Choroid plexus epithelial cell (primary cell): ENCODE measurements at regions not wholly inside any gene's neighbourhood (a gene's known extent, or its start where the extent isn't known, plus 50 kb on each side); places are given as distances from the start of the nearest gene placed in this dataset.
A peak's percentile ranks its signal among the peaks of the same experiment; 100 is the strongest.

ENCODE experiments used
- DNase-seq: peaks from one replicate; pipeline ENCODE4 v3.0.0-alpha.2; 2010; ENCODE audit warnings: low read depth
- H3K4me3 ChIP-seq: 2 replicates; pipeline ENCODE4 v1.5.1; 2011; ENCODE audit warnings: low read depth, mild to moderate bottlenecking, control low read depth, low read length, moderate library complexity
- TF ChIP-seq, protein P1 (sequence below): conservative IDR thresholded peaks from 2 replicates; pipeline ENCODE4 v1.5.1; 2011; ENCODE audit warnings: low read depth, mild to moderate bottlenecking, control low read depth, inconsistent platforms, low read length, moderate library complexity

DNA sequence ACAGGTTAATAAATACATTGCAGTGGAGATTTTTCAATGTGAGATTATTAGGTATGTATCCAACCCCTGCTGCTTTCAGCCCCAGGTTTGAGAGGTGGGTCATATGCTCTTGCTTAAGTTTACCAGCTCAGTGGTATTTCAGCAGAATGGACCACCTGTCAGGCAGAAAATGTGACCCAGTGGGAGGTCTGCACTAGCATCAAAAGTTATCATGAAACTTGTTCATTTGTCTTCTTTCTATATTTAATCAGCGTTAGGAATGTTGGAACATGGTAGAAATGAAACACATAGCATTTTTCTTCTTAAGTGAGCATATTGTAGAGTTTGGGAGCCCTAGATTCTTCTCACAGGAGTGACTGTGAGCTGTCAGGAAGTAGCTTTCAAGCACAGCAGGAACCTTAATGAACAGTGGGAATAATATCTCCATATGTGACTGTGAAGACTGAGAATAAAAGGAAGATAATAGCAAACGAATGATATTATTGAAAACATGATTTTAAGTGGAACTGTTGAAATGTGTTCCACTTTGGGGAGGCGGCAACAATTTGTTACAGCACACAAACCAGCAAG, 596.9 kb upstream of the CDH6 start:
- no peak overlapping the region for H3K4me3 ChIP-seq
- TF ChIP-seq, protein P1, sequence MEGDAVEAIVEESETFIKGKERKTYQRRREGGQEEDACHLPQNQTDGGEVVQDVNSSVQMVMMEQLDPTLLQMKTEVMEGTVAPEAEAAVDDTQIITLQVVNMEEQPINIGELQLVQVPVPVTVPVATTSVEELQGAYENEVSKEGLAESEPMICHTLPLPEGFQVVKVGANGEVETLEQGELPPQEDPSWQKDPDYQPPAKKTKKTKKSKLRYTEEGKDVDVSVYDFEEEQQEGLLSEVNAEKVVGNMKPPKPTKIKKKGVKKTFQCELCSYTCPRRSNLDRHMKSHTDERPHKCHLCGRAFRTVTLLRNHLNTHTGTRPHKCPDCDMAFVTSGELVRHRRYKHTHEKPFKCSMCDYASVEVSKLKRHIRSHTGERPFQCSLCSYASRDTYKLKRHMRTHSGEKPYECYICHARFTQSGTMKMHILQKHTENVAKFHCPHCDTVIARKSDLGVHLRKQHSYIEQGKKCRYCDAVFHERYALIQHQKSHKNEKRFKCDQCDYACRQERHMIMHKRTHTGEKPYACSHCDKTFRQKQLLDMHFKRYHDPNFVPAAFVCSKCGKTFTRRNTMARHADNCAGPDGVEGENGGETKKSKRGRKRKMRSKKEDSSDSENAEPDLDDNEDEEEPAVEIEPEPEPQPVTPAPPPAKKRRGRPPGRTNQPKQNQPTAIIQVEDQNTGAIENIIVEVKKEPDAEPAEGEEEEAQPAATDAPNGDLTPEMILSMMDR: no peak
- DNase-seq: peak; percentile 30

GRCh38 chr5:30594331-30594730, 599.2 kb upstream of the CDH6 start:
- no peak for DNase-seq
- TF ChIP-seq, protein P1: no peak
- H3K4me3 ChIP-seq: no peak overlapping the region

DNA sequence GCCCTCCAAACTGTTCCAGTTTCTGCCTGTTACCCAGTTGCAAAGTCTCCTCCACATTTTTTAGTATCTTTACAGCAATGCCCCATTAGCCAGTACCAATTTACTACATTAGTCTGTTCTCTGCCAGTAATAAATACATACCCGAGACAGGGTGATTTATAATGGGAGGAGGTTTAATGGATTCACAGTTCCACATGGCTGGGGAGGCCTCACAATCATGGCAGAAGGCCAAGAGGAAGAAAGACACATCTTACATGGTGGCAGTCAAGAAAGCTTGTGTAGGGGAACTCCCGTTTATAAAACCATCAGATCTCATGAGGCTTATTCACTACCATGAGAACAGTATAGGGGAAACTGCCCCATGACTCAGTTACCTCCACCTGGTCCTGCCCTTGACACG, 600.7 kb upstream of the CDH6 start:
- no peak for DNase-seq
- no peak overlapping the region for H3K4me3 ChIP-seq
- TF ChIP-seq, protein P1: no peak

- no peak overlapping the region for H3K4me3 ChIP-seq
- TF ChIP-seq, protein P1: no peak
- peak; percentile 77 for DNase-seq
Observed at GRCh38 chr5:30581198-30581935, 612.1 kb upstream of the CDH6 start.

DNA sequence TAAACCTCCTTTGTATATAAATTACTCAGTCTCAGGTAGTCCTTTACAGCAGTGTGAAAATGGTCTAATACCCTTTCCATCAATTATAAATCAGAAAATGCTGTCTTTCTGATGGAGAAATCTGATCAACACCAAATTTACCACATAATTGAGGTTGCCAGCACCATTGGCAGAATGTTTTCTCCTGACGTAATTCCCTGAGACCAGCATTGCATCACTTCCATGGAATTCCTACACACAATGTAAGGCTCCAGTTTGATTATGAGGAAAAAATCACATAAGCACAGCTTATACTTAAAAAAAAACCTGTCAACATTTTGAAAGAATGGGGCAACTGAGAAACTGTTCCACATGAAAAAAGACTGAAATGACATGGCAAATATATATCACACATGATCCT, 618.7 kb upstream of the CDH6 start:
- DNase-seq: peak; percentile 22
- H3K4me3 ChIP-seq: no peak overlapping the region
- TF ChIP-seq, protein P1: no peak

DNA sequence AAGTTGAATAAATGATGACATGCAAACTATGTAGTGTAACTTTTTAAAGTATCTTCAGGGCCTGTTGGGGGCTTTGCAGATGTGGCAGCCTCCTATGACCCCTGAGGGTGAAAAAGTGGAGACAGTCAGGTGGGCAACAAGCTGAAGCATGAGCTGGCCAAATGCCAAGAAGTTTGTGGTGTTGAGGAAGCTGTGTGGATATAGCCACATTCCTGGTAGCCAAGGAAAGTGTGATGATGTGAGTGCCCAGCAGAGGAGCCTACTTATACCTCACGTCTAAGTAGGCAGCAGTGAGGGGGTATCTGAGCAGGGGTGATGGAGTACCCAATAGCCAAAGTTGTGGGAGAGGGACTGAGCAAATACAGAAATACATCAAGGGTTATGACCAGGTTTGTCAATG, 621.2 kb upstream of the CDH6 start:
- peak; percentile 52 for DNase-seq
- TF ChIP-seq, protein P1: no peak
- H3K4me3 ChIP-seq: no peak overlapping the region

DNA sequence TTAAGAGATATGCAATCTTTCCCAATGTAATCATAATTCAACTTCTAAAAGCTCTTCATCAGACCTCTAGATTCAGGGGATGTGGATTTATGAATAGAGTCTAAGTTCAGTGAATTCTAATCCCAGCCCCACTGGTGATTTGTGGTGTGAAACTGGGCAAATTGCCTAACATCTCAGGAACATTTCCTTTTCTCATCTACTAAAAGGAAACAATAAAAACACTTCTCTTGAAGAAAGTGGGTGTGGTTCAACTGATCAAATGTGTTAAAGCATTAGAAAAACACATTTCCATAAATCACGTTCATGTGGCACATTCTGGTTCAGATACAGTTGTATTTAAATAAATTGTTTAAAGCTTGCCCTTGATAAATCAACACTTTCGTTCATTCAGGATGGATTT, 631.7 kb upstream of the CDH6 start:
- H3K4me3 ChIP-seq: no peak overlapping the region
- TF ChIP-seq, protein P1: no peak

More for the DNA sequence above, 631.7 kb upstream of the CDH6 start:
- DNase-seq: no peak
